ENCODE measurements at regions not wholly inside any gene's neighbourhood (a gene's known extent, or its start where the extent isn't known, plus 50 kb on each side); places are given as distances from the start of the nearest gene placed in this dataset.

- DNase-seq = peak; percentile 23
Observed at GRCh38 chrX:39819921-39820849, 277.6 kb downstream of the BCOR start.

GRCh38 chrX:39820938-39821708 lies 276.6 kb downstream of the BCOR start:
- DNase-seq = peak; percentile 30

GRCh38 chrX:39821709-39822095 lies 276.1 kb downstream of the BCOR start:
- DNase-seq = no peak

GRCh38 chrX:39822133-39822748 lies 275.5 kb downstream of the BCOR start:
- DNase-seq = no peak

- DNase-seq = no peak
Observed at GRCh38 chrX:39823424-39823823, 274.3 kb downstream of the BCOR start.

- DNase-seq = no peak
Observed at GRCh38 chrX:39823854-39824253, 273.9 kb downstream of the BCOR start.

GRCh38 chrX:39826813-39827543 lies 270.8 kb downstream of the BCOR start:
- DNase-seq = no peak

GRCh38 chrX:39827951-39828350 lies 269.8 kb downstream of the BCOR start:
- DNase-seq = peak; percentile 58

GRCh38 chrX:39828971-39829370 lies 268.8 kb downstream of the BCOR start:
- DNase-seq = no peak

GRCh38 chrX:39829965-39830364 lies 267.8 kb downstream of the BCOR start:
- DNase-seq = no peak

- DNase-seq = no peak
Observed at GRCh38 chrX:39830414-39830813, 267.3 kb downstream of the BCOR start.

- no peak for DNase-seq
Observed at GRCh38 chrX:39832211-39832610, 265.5 kb downstream of the BCOR start.

GRCh38 chrX:39834600-39834999 lies 263.2 kb downstream of the BCOR start:
- no peak for DNase-seq

GRCh38 chrX:39835241-39835640 lies 262.5 kb downstream of the BCOR start:
- no peak for DNase-seq

- DNase-seq = no peak
Observed at GRCh38 chrX:39835776-39836175, 262.0 kb downstream of the BCOR start.

GRCh38 chrX:39836802-39837420 lies 260.8 kb downstream of the BCOR start:
- DNase-seq = no peak

GRCh38 chrX:39837688-39838087 lies 260.1 kb downstream of the BCOR start:
- DNase-seq = no peak

- DNase-seq = no peak
Observed at GRCh38 chrX:39839371-39839770, 258.4 kb downstream of the BCOR start.

GRCh38 chrX:39840133-39840532 lies 257.6 kb downstream of the BCOR start:
- DNase-seq = no peak

GRCh38 chrX:39840581-39841093 lies 257.1 kb downstream of the BCOR start:
- no peak for DNase-seq

GRCh38 chrX:39841604-39842003 lies 256.2 kb downstream of the BCOR start:
- DNase-seq = no peak
